Stimulated activated naive B cell treated with anti-CD40 and anti-IgM and Interleukin-4, amounts not matched to agents 10 μg/mL and 1 μg/mL and 100 μg/mL, for 72 hours (primary cell): ENCODE measurements at regions not wholly inside any gene's neighbourhood (a gene's known extent, or its start where the extent isn't known, plus 50 kb on each side); places are given as distances from the start of the nearest gene placed in this dataset.
A peak's percentile ranks its signal among the peaks of the same experiment; 100 is the strongest.

ENCODE experiments used
- ATAC-seq, 2 donors: fragments of 150-1000 bp; cut with Tn5 transposase; replicated peaks; 2 replicates each; pipeline ENCODE4 v1.10.0; 2021; ENCODE audit warnings: moderate library complexity in 1 of 2
- DNase-seq: peaks from one replicate; pipeline ENCODE4 v3.0.0; 2021
- H3K27ac Mint-ChIP-seq: one replicate; pipeline ENCODE4 v1.8.0; 2022; ENCODE audit warnings: mild to moderate bottlenecking, mixed read lengths
- H3K27me3 Mint-ChIP-seq, 2 donors: one replicate each; pipeline ENCODE4 v1.8.0; 2022; ENCODE audit warnings: mixed read lengths in 2 of 2
- H3K36me3 Mint-ChIP-seq, 2 donors: one replicate each; pipeline ENCODE4 v1.8.0; 2022; ENCODE audit warnings: mixed read lengths in 2 of 2, mild to moderate bottlenecking in 1 of 2
- H3K4me1 Mint-ChIP-seq, 2 donors: one replicate each; pipeline ENCODE4 v1.8.0; 2022; ENCODE audit warnings: mixed read lengths in 2 of 2, mild to moderate bottlenecking in 1 of 2
- H3K4me3 Mint-ChIP-seq, 2 donors: one replicate each; pipeline ENCODE4 v1.8.0; 2022; ENCODE audit warnings: mild to moderate bottlenecking in 2 of 2, mixed read lengths in 2 of 2, moderate library complexity in 1 of 2
- H3K9me3 Mint-ChIP-seq, 2 donors: one replicate each; pipeline ENCODE4 v1.8.0; 2022; ENCODE audit warnings: mixed read lengths in 2 of 2, mild to moderate bottlenecking in 1 of 2

DNA sequence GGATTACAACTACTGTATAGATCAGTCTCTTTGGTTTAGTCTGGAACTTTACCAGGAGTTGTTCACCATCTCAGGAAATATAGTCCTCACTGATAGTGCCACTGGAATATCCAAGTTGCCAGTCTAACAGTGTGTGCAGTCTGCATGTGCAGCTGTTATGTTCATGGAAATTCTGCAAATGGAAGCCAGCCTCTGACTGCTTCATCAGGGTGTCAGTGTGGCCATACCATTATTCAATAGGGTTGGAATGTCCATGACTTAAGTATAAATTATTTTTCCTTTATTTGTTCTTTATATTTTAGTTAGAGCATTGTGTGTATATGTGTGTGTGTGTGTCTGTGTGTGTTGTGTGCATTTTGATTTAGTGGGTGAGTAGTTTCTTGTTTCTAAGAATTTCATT is 51.8 kb downstream of the C11orf96 start:
- DNase-seq (no peak), ATAC-seq (no peak)
- no peaks in the 10 kb centered on the region for H3K4me1 Mint-ChIP-seq
- H3K4me3 Mint-ChIP-seq, result no peak overlapping the region
- H3K27me3 Mint-ChIP-seq, result peaks cover 0 to 7% of the 10 kb centered on the region in 2 donors
- H3K36me3 Mint-ChIP-seq, result no peaks in the 10 kb centered on the region
- H3K27ac Mint-ChIP-seq, result no peak overlapping the region
- peaks cover 0 to 1% of the 10 kb centered on the region in 2 donors for H3K9me3 Mint-ChIP-seq

- Mint-ChIP-seq H3K9me3 (peaks cover 0 to 1% of the 10 kb centered on the region in 2 donors), H3K27me3 (peaks cover 3 to 11% of the 10 kb centered on the region in 2 donors), H3K4me3 (no peak overlapping the region), H3K27ac (no peak overlapping the region), H3K36me3 (no peaks in the 10 kb centered on the region), H3K4me1 (no peaks in the 10 kb centered on the region)
- no peak for DNase-seq
- no peak for ATAC-seq
Observed at GRCh38 chr11:43996318-43996717, 51.5 kb upstream of the ACCSL start.

- no peak for DNase-seq
- peak in 1 of 2 donors; percentile 67 for ATAC-seq
- H3K9me3 Mint-ChIP-seq, result peaks cover 0 to 1% of the 10 kb centered on the region in 2 donors
- no peak overlapping the region for H3K4me3 Mint-ChIP-seq
- H3K4me1 Mint-ChIP-seq, result no peaks in the 10 kb centered on the region
- no peaks in the 10 kb centered on the region for H3K36me3 Mint-ChIP-seq
- peaks cover 6 to 14% of the 10 kb centered on the region in 2 donors for H3K27me3 Mint-ChIP-seq
- H3K27ac Mint-ChIP-seq, result no peak overlapping the region
Observed at GRCh38 chr11:43997022-43997660, 50.6 kb upstream of the ACCSL start.
